GM18502 (cell line): ENCODE measurements at regions not wholly inside any gene's neighbourhood (a gene's known extent, or its start where the extent isn't known, plus 50 kb on each side); places are given as distances from the start of the nearest gene placed in this dataset.
A peak's percentile ranks its signal among the peaks of the same experiment; 100 is the strongest.

ENCODE experiments used
- ATAC-seq: cut with Tn5 transposase; IDR thresholded peaks from one replicate; pipeline ENCODE4 v1.9.1; 2021; ENCODE audit warnings: mild to moderate bottlenecking; ENCODE audit not compliant: unreplicated experiment, poor library complexity

DNA sequence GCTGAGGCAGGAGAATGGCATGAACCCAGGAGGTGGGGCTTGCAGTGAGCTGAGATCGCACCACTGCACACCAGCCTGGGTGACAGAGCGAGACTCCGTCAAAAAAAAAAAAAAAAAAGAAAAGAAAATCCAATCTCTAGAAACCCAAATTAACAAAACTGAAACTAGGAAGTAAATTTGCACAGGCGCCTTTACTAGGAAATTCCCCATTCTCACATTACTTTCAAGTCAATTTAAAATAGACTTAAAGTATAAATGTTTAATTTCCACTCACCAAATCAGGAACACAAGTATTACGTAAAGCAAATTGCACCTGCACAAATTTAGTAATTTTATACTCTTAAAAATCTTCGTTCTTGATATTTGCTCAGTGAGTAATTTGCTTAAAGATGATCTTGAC lies 67.8 kb upstream of the BCAR3 start:
- ATAC-seq = no peak

DNA sequence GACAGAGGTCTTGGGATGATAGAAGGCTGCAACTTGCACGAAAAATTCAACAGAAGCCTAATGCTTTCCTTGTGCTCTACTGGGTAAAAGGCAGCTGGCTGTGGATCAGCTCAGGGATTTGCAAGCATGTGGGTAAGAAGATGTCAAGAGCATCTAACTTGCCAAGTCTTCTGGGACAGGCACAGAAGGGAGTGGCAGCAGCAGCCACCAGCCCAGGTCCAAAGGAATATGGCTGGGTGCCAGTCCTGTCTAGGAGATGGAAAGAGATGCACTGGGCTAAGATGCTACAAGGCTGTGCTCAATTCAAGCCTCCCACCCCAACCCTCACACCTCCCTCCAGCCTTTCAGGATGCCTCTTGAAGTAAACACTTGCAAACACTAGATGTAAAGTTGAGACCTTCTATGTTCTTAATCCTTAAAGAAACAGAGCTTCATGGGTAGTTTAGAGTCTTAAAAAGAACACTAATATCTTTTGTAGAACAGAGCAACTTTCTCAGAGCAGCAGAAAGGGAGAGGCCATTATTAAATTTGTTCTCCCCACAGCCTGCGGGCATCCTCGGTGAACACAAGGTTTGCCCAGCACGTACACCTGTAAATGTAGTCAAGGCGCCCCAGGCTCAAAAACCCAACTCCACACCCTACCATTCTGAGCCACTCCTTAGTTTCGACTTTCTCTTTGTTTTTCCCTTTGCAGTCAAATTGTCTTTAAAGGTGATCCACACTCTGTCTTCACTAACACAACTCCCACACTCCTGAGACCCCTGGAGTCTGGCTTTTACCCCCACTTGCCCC lies 64.6 kb upstream of the BCAR3 start:
- ATAC-seq = no peak

GRCh38 chr1:93744299-93744988 lies 62.8 kb upstream of the BCAR3 start:
- peak; percentile 59 for ATAC-seq

DNA sequence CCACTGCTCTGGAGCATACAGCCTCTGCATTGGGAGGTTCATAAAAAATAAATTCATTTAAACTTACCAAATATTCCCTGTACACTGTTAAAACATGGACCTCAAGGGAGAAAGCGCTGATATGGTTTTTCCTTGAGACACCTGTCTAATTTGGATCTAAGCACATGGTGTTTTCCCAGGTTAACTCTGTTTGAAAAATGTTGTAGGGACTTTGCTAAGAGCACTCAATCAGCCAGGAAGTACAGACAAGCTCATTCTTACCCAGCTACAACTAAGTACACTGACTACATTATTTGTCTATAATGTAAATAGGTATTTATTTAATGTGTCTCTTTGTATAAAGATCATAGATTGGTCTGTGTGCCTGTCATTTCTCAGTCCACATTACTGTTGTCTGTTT lies 61.8 kb upstream of the BCAR3 start:
- ATAC-seq = no peak

DNA sequence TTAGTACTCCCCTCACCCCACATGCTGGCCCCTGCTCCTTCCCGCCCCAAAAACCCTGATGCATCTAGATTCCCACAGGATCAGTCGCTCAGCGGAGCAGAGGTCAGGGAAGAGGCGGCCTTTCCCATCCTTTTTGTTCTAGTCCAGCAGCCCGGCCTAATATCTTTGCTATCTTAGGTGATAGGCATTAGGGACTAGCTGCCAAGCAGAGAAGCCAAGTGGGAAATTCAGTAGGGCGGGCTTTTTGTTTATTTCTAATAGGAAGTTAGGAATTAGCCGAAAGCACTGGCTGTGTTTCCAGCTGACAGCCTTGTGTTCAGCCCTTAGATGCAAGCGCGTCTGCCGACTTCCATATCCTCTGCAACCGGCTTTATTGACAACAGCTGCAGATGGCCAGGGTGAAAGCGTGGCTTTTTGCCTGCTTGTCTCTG lies 59.0 kb upstream of the BCAR3 start:
- ATAC-seq = no peak

GRCh38 chr1:93740157-93740556 lies 58.5 kb upstream of the BCAR3 start:
- no peak for ATAC-seq

- no peak for ATAC-seq
Observed at GRCh38 chr1:93739472-93739871, 57.8 kb upstream of the BCAR3 start.

GRCh38 chr1:93738926-93739325 lies 57.3 kb upstream of the BCAR3 start:
- no peak for ATAC-seq

DNA sequence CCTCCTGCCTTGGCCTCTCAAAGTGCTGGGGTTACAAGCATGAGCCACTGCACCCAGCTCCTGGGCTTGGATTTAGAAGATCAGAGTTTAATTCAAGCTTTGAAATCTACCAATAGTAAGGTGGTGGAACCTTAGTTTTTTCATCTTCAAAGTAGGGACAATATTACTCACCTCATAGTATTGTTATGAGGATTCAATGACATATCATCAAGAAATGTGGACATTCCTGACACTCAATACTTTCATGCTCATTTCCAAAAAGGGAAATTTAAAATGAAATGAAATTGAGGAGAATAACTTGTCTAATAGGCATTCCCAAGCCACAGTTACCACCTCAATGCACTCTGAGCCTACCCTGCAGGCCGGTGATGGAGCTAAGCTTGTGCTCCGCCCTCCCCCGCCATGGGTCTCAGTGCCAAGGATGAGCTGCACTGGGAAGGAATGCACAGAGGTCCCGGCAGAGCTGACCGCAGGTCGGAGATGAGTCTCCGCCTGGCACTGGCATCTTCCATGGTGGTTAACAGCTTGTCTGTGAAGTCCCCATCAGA lies 56.5 kb upstream of the BCAR3 start:
- ATAC-seq = no peak

DNA sequence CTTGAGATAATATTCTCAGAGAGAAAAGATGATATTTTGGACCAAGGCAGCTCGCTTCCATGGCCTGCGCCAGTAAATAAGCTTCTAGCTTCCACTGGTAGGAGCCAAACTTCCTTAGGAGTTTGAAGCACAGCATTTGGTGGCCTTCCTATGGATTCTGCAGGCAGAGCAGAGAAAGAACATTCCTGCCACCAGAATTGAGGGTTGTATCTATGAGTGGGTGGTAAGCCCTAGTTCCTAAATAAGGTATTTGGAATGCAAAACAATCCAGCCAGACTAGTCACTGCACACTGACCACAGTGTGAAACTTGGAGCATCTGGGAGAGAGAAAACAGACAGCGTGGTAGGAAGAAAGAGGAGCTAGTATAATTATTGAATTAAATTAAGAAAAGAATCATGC lies 54.1 kb upstream of the BCAR3 start:
- no peak for ATAC-seq

DNA sequence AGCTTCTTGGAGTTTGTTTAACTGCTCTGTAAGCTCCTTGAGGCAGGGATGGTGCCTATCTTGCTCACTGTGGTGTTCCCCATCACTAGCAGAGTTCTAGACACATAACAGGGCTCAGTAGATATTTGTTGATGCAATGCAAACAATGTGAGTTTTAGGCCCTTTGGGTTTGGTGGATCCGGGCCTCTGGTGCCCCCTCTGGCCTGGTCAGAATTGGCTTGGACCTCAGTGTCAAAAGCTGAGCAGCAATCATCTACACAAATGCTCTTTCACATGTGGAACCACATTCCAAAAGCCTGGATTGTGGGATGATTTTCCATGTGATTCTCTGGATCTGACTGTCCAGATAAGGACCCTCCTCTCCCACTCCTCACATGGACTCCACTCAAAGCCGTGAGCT lies 53.4 kb upstream of the BCAR3 start:
- ATAC-seq = no peak

DNA sequence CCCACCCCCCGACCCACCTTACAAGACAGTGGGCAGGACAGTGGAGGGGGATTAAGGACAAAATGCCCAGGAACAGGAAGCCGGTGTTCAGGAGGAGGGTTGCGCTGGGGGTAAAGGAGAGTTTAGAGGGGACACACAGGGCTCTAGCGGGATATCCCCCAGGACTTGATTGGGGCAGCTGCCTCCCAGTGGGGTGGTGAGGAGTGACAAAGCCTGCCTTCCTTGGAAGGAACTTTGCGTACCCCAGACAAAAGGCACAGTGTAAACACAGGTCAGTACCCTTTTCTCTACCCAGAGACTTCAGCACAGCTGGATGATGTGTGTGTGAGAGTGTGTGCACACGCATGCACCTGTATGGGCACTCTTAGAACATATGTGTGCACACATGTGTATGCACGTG lies 51.7 kb upstream of the BCAR3 start:
- ATAC-seq = no peak

DNA sequence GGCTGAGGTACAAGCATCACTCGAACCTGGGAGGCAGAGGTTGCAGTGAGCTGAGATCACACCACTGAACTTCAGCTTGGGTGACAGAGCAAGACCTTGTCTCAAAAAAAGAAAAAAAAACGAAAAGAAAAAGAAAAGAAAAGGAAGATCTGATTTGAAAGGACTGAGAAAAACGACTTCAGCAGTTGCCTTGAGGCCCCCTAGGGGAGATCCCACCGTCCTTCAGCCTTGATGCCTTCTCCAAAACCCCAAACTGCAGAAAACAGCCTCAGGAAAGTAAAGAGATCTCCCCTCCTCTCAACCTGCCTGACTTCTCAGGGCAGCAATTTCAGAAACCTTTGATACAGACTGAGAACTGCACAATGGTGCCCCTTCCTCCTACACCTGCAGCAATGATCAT lies 50.9 kb upstream of the BCAR3 start:
- ATAC-seq = no peak
